ENCODE measurements at regions not wholly inside any gene's neighbourhood (a gene's known extent, or its start where the extent isn't known, plus 50 kb on each side); places are given as distances from the start of the nearest gene placed in this dataset.

- no peaks in the 10 kb centered on the region for H3K9me3 ChIP-seq (ENCODE audit: insufficient read depth, low read depth)
- no peaks in the 10 kb centered on the region for H4K20me1 ChIP-seq (ENCODE audit: insufficient read depth)
- no peaks in the 10 kb centered on the region for H3K27me3 ChIP-seq (ENCODE audit: insufficient read depth, low read depth)
- H2AFZ ChIP-seq, result no peak overlapping the region
- DNase-seq, result no peak
- intact Hi-C loops (cut with micrococcal nuclease; ENCODE audit: unreplicated experiment), result no loop called here
- H3K27ac ChIP-seq, result no peak overlapping the region
- H3K9me2 ChIP-seq (ENCODE audit: insufficient read depth), result no peaks in the 10 kb centered on the region
- peaks cover 10% of the 10 kb centered on the region; the same call in 1 of the 2 replicates for H3K4me1 ChIP-seq (replicated peaks; ENCODE audit: insufficient read depth)
- CTCF ChIA-PET, result no interaction called here
- H3K36me3 ChIP-seq (ENCODE audit: low read depth), result no peaks in the 10 kb centered on the region
- H3F3A ChIP-seq (ENCODE audit: insufficient read depth, low read depth), result no peaks in the 10 kb centered on the region
- POLR2A ChIA-PET (ENCODE audit: unreplicated experiment), result no interaction called here
- H3K4me3 ChIP-seq, result no peak overlapping the region
- TF ChIP-seq EZH2 (IDR thresholded peaks at IDR 0.05; ENCODE audit: low read depth) (no peak), CTCF (conservative IDR thresholded peaks at IDR 0.05) (no peak)
- H3K79me2 ChIP-seq (ENCODE audit: low read depth), result no peaks in the 10 kb centered on the region
- BruUV-seq (replicated peaks), result no TSS peak
- no peak overlapping the region for H3K4me2 ChIP-seq
These were observed 662.2 kb upstream of the CNTN5 start for GRCh38 chr11:98358551-98358950.

GRCh38 chr11:98365190-98365589 is 655.6 kb upstream of the CNTN5 start:
- Histone ChIP-seq H3K4me3 (no peak overlapping the region), H3K9me2 (ENCODE audit: insufficient read depth) (0 out of 2 replicates have a peak, but pooled peaks cover 3% of the 10 kb centered on the region), H3K79me2 (ENCODE audit: low read depth) (no peaks in the 10 kb centered on the region), H3K4me2 (no peak overlapping the region), H4K20me1 (ENCODE audit: insufficient read depth) (no peaks in the 10 kb centered on the region), H2AFZ (peak overlapping the region; percentile 66; the same call in 1 of the 2 replicates), H3K9me3 (ENCODE audit: insufficient read depth, low read depth) (no peaks in the 10 kb centered on the region), H3F3A (ENCODE audit: insufficient read depth, low read depth) (0 out of 2 replicates have a peak, but pooled peaks cover 6% of the 10 kb centered on the region), H3K4me1 (replicated peaks; ENCODE audit: insufficient read depth) (peaks cover 14% of the 10 kb centered on the region), H3K27me3 (ENCODE audit: insufficient read depth, low read depth) (no peaks in the 10 kb centered on the region), H3K36me3 (ENCODE audit: low read depth) (no peaks in the 10 kb centered on the region), H3K27ac (peak overlapping the region; percentile 58)
- intact Hi-C loops (cut with micrococcal nuclease; ENCODE audit: unreplicated experiment), result no loop called here
- ChIA-PET CTCF (no interaction called here), POLR2A (ENCODE audit: unreplicated experiment) (no interaction called here)
- BruUV-seq (replicated peaks), result no TSS peak
- TF ChIP-seq CTCF (conservative IDR thresholded peaks at IDR 0.05), result no peak
- no peak for TF ChIP-seq EZH2 (IDR thresholded peaks at IDR 0.05; ENCODE audit: low read depth)
- no peak for DNase-seq

DNA sequence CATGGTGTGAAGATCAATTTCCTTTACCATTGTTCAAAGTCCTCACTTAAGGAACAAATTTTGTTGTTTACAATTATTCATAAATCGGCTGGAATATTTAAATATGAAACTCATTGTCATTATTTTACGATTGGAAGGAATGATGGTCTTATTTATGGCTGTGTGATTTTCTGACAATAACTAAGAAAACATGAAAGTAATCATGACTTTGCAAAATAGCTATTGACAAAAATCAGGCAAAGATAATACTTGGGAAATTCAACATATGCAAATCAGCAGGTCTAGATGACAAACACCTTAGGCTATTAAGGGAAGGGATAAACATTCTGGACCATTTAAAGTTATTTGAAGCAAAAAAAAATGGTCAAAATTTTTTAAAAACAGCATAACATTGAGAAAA is 654.8 kb upstream of the CNTN5 start:
- CTCF ChIA-PET, result no interaction called here
- no peak overlapping the region for H3K4me2 ChIP-seq
- no peak for DNase-seq
- H3K9me3 ChIP-seq (ENCODE audit: insufficient read depth, low read depth), result no peaks in the 10 kb centered on the region
- peak overlapping the region; percentile 31; the same call in 1 of the 2 replicates for H2AFZ ChIP-seq
- POLR2A ChIA-PET (ENCODE audit: unreplicated experiment), result no interaction called here
- no TSS peak for BruUV-seq (replicated peaks)
- H3K36me3 ChIP-seq (ENCODE audit: low read depth), result no peaks in the 10 kb centered on the region
- intact Hi-C loops (cut with micrococcal nuclease; ENCODE audit: unreplicated experiment), result no loop called here
- TF ChIP-seq CTCF (conservative IDR thresholded peaks at IDR 0.05) (no peak), EZH2 (IDR thresholded peaks at IDR 0.05; ENCODE audit: low read depth) (no peak)
- H3K79me2 ChIP-seq (ENCODE audit: low read depth), result no peaks in the 10 kb centered on the region
- H3K27me3 ChIP-seq (ENCODE audit: insufficient read depth, low read depth), result no peaks in the 10 kb centered on the region
- H3K4me1 ChIP-seq (replicated peaks; ENCODE audit: insufficient read depth), result peaks cover 14% of the 10 kb centered on the region
- H4K20me1 ChIP-seq (ENCODE audit: insufficient read depth), result no peaks in the 10 kb centered on the region
- H3K27ac ChIP-seq, result peak overlapping the region; percentile 34
- H3K4me3 ChIP-seq, result no peak overlapping the region
- H3K9me2 ChIP-seq (ENCODE audit: insufficient read depth), result 0 out of 2 replicates have a peak, but pooled peaks cover 3% of the 10 kb centered on the region
- H3F3A ChIP-seq (ENCODE audit: insufficient read depth, low read depth), result 0 out of 2 replicates have a peak, but pooled peaks cover 6% of the 10 kb centered on the region

Measured in PC-9 (cell line).